NCI-H1436 (cell line): ENCODE measurements at regions not wholly inside any gene's neighbourhood (a gene's known extent, or its start where the extent isn't known, plus 50 kb on each side); places are given as distances from the start of the nearest gene placed in this dataset.
"Not testable (repeated sequence)": the region's sequence is repeated elsewhere in the genome, so short reads cannot be mapped to it uniquely, and the experiment has no call there.

Source experiments
- DNase-seq: peaks from one replicate; lab custom pipeline; 2025; lab: John Stamatoyannopoulos, UW

GRCh38 chr16:22572331-22573224 lies 61.9 kb downstream of the NPIPB5 start:
- not testable (repeated sequence) for DNase-seq

GRCh38 chr16:22573225-22573530 lies 62.5 kb downstream of the NPIPB5 start:
- DNase-seq, result not testable (repeated sequence)

GRCh38 chr16:22576506-22576905 lies 65.8 kb downstream of the NPIPB5 start:
- not testable (repeated sequence) for DNase-seq

GRCh38 chr16:22583195-22583594 lies 72.5 kb downstream of the NPIPB5 start:
- not testable (repeated sequence) for DNase-seq

- DNase-seq, result not testable (repeated sequence)
These were observed 73.8 kb downstream of the NPIPB5 start for GRCh38 chr16:22584459-22584858.

- not testable (repeated sequence) for DNase-seq
These were observed 74.2 kb downstream of the NPIPB5 start for GRCh38 chr16:22584941-22585340.

- not testable (repeated sequence) for DNase-seq
These were observed 74.7 kb downstream of the NPIPB5 start for GRCh38 chr16:22585431-22585830.

- not testable (repeated sequence) for DNase-seq
These were observed 76.0 kb downstream of the NPIPB5 start for GRCh38 chr16:22586732-22587131.

- DNase-seq, result not testable (repeated sequence)
These were observed 79.1 kb downstream of the NPIPB5 start for GRCh38 chr16:22589757-22590156.

GRCh38 chr16:22596445-22597045 lies 85.9 kb downstream of the NPIPB5 start:
- DNase-seq, result not testable (repeated sequence)

GRCh38 chr16:22603744-22604143 lies 93.1 kb downstream of the NPIPB5 start:
- not testable (repeated sequence) for DNase-seq

GRCh38 chr16:22606619-22607018 lies 95.9 kb downstream of the NPIPB5 start:
- DNase-seq, result not testable (repeated sequence)

GRCh38 chr16:22609798-22610197 lies 99.1 kb downstream of the NPIPB5 start:
- DNase-seq, result not testable (repeated sequence)

GRCh38 chr16:22611128-22611527 lies 100.4 kb downstream of the NPIPB5 start:
- DNase-seq, result not testable (repeated sequence)

- DNase-seq, result no peak
These were observed 103.7 kb downstream of the NPIPB5 start for GRCh38 chr16:22614271-22614947.

GRCh38 chr16:22618842-22619241 lies 108.2 kb downstream of the NPIPB5 start:
- no peak for DNase-seq

GRCh38 chr16:22621586-22622155 lies 111.0 kb downstream of the NPIPB5 start:
- DNase-seq, result no peak

GRCh38 chr16:22622703-22623102 lies 112.0 kb downstream of the NPIPB5 start:
- DNase-seq, result no peak

- no peak for DNase-seq
These were observed 112.7 kb downstream of the NPIPB5 start for GRCh38 chr16:22623351-22623781.

GRCh38 chr16:22624038-22624799 lies 113.5 kb downstream of the NPIPB5 start:
- peak; percentile 63 for DNase-seq

GRCh38 chr16:22624800-22625533 lies 114.3 kb downstream of the NPIPB5 start:
- DNase-seq, result no peak
